Peyer's patch (tissue), 4 donors: ENCODE measurements at regions not wholly inside any gene's neighbourhood (a gene's known extent, or its start where the extent isn't known, plus 50 kb on each side); places are given as distances from the start of the nearest gene placed in this dataset.

Experiments used
- POLR2A ChIP-seq, 2 donors: fragments of 450-650 bp; IDR thresholded peaks; one replicate each; pipeline ENCODE4 v1.5.1; 2017; ENCODE audit warnings: antibody characterized with exemption in 2 of 2, mild to moderate bottlenecking in 2 of 2, moderate library complexity in 2 of 2
- TF ChIP-seq, protein P1 (sequence below), 6 experiments: fragments of 450-650 bp in 4 of 6; fragments of 200-600 bp in 2 of 6; sonication (generic) in 1 of 6; IDR thresholded peaks; one replicate each; pipeline ENCODE4 v1.5.1; 2017 to 2019; ENCODE audit warnings: antibody characterized with exemption in 6 of 6, mild to moderate bottlenecking in 3 of 6, moderate library complexity in 1 of 6

- TF ChIP-seq, protein P1, sequence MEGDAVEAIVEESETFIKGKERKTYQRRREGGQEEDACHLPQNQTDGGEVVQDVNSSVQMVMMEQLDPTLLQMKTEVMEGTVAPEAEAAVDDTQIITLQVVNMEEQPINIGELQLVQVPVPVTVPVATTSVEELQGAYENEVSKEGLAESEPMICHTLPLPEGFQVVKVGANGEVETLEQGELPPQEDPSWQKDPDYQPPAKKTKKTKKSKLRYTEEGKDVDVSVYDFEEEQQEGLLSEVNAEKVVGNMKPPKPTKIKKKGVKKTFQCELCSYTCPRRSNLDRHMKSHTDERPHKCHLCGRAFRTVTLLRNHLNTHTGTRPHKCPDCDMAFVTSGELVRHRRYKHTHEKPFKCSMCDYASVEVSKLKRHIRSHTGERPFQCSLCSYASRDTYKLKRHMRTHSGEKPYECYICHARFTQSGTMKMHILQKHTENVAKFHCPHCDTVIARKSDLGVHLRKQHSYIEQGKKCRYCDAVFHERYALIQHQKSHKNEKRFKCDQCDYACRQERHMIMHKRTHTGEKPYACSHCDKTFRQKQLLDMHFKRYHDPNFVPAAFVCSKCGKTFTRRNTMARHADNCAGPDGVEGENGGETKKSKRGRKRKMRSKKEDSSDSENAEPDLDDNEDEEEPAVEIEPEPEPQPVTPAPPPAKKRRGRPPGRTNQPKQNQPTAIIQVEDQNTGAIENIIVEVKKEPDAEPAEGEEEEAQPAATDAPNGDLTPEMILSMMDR (IDR thresholded peaks at IDR 0.05): no peak
- no peak for TF ChIP-seq POLR2A (IDR thresholded peaks at IDR 0.05)
Measured at GRCh38 chr2:118786746-118787145, 60.7 kb downstream of the EN1 start.
